Suppressor macrophage treated with lipopolysaccharide for 1 hour (primary cell): ENCODE measurements at regions not wholly inside any gene's neighbourhood (a gene's known extent, or its start where the extent isn't known, plus 50 kb on each side); places are given as distances from the start of the nearest gene placed in this dataset.

ENCODE experiments used
- DNase-seq, 3 donors: peaks; one replicate each; pipeline ENCODE4 v3.0.0-alpha.2; 2020 to 2022

- DNase-seq: no peak
These were observed 1051.4 kb downstream of the AGBL1 start for GRCh38 chr15:87131067-87131466.

GRCh38 chr15:87129916-87130315, 1050.2 kb downstream of the AGBL1 start:
- no peak for DNase-seq

GRCh38 chr15:87123676-87124382, 1044.2 kb downstream of the AGBL1 start:
- DNase-seq: no peak

GRCh38 chr15:87121336-87121735, 1041.7 kb downstream of the AGBL1 start:
- no peak for DNase-seq

DNA sequence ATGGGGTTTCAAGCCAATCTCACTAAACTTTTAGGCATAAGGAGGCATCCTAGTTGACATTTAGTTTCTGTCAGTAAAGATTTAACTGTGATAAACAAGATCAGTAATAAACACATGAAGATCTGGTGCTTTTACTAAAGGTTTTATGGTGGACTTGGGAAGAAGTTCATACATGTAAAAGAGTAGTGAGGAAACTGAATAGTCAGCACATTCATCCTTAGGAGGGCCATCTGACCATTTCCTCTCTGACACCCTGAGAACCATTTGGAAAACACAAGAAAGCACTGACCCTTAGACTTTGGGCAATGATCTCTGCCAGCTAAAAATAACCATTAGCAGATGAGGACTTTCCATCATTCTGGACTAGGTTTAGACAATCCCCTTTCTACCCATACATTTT, 1040.9 kb downstream of the AGBL1 start:
- no peak for DNase-seq

GRCh38 chr15:87118846-87119245, 1039.2 kb downstream of the AGBL1 start:
- DNase-seq: no peak

DNA sequence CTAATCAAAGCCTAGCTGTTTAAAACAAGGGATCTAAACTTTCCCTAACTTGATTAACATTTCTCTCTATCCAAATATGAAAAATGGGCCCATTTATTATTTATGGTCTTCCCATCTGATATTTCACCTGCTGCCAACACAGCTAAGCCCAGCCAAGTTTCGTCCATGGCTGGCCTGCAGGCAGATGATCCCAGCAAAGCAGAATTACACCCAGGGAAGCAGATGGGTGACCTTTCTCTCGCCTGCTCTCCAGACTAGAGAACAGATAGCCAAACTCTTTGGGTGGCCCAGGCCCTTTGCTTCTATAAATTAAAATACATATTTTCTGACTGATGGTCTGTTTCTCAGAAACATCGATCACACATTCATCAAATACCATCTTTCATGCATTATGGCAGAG, 1038.8 kb downstream of the AGBL1 start:
- no peak for DNase-seq

- DNase-seq: no peak
These were observed 1036.1 kb downstream of the AGBL1 start for GRCh38 chr15:87115795-87116194.

- no peak for DNase-seq
These were observed 1020.2 kb downstream of the AGBL1 start for GRCh38 chr15:87099916-87100315.

- DNase-seq: no peak
These were observed 1009.9 kb downstream of the AGBL1 start for GRCh38 chr15:87089551-87089950.

- no peak for DNase-seq
These were observed 1003.5 kb downstream of the AGBL1 start for GRCh38 chr15:87083201-87083600.

DNA sequence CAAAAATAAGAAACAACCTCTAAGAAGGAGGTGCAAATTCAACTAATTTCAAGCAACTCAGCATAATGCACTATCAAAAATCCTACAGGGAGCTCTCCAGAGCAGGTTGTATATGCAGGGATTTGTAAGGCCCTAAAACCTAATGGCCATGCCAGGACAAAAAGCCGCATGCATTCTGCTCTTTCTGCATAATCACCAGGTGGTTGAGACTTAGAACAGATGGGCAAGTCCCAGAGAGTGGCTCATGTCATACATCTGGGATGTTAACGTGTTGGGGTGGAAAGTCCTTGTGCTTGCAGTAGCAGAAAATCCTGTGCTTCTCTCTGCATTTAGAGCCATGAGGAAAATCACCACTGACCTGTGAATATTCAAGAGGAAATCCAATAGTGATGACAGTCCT, 1002.9 kb downstream of the AGBL1 start:
- DNase-seq: no peak

GRCh38 chr15:87080547-87080946, 1000.9 kb downstream of the AGBL1 start:
- DNase-seq: no peak
